Right lobe of liver (tissue), 6 donors: ENCODE measurements at regions not wholly inside any gene's neighbourhood (a gene's known extent, or its start where the extent isn't known, plus 50 kb on each side); places are given as distances from the start of the nearest gene placed in this dataset.

ENCODE experiments used
- ATAC-seq, 4 donors: fragments of 200-7000 bp; cut with Tn5 transposase; one replicate each; pipeline ENCODE4 v1.9.1; 2020; ENCODE audit warnings: mild to moderate bottlenecking in 4 of 4, moderate library complexity in 4 of 4
- DNase-seq, 3 donors: peaks; one replicate each; pipeline ENCODE4 v3.0.0-alpha.2; 2020
- H3K27ac ChIP-seq, 3 donors: fragments of 200-600 bp; one replicate each; pipeline ENCODE4 v1.8.0; 2022
- H3K27me3 ChIP-seq, 2 donors: fragments of 200-600 bp; one replicate each; pipeline ENCODE4 v1.8.0; 2022
- H3K36me3 ChIP-seq, 4 donors: fragments of 200-600 bp; sonication (generic) in 1 of 4; one replicate each; pipeline versions ENCODE4 v1.5.1 to v1.8.0; 2017 to 2022; ENCODE audit warnings: control low read depth in 1 of 4
- H3K4me1 ChIP-seq, 4 donors: fragments of 200-600 bp; sonication (generic) in 1 of 4; one replicate each; pipeline versions ENCODE4 v1.5.1 to v1.8.0; 2017 to 2022; ENCODE audit warnings: control low read depth in 1 of 4
- H3K4me3 ChIP-seq, 3 donors: fragments of 200-600 bp; one replicate each; pipeline ENCODE4 v1.8.0; 2022
- H3K9me3 ChIP-seq, 4 donors: fragments of 200-600 bp; sonication (generic) in 1 of 4; one replicate each; pipeline versions ENCODE4 v1.5.1 to v1.8.0; 2017 to 2022; ENCODE audit warnings: control low read depth in 1 of 4
- CTCF ChIP-seq, 4 donors: fragments of 200-600 bp in 3 of 4; fragments of 450-650 bp in 1 of 4; IDR thresholded peaks; one replicate each; pipeline versions ENCODE4 v1.5.1 to v1.8.0; 2016 to 2022; ENCODE audit warnings: antibody characterized with exemption in 4 of 4, mild to moderate bottlenecking in 2 of 4
- POLR2A ChIP-seq: fragments of 450-650 bp; IDR thresholded peaks from one replicate; pipeline ENCODE4 v1.6.1; 2017; ENCODE audit warnings: antibody characterized with exemption, mild to moderate bottlenecking
- WGBS: methylation state at CpG from one replicate; pipeline ENCODE4 v1.1.6; 2018; ENCODE audit warnings: low coverage, low lambda C conversion rate; ENCODE audit not compliant: insufficient coverage; ENCODE audit errors: missing lambda C conversion rate; 5-methylcytosine and 5-hydroxymethylcytosine counted together
- intact Hi-C, 2 donors: fragments of 100-400 bp; cut with DNase I; formaldehyde crosslinking; loops; one replicate each; pipeline versions ENCODE4 v1.11.2 to v1.14.1; 2022
- donor health status: DM: no; HTN: yes; CAD: no.
- donor health status: DM: no; HTN: no; CAD: no.
- donor health status: DM: no; HTN: no; CAD: no.
- donor health status: DM: no; HTN: yes; CAD: no.
- donor health status: DM: no; HTN: yes; CAD: no.

- no peak for ATAC-seq
- intact Hi-C loops: no loop called here
- WGBS: 58% methylated on average over 5 of the region's 5 CpGs
These were observed 861.1 kb upstream of the KLHL1 start for GRCh38 chr13:70969321-70969720.

GRCh38 chr13:70967564-70967963, 859.3 kb upstream of the KLHL1 start:
- no peak overlapping the region for H3K4me3 ChIP-seq
- TF ChIP-seq CTCF (IDR thresholded peaks at IDR 0.05) (no peak), POLR2A (no peak)
- ATAC-seq (peak in 1 of 4 donors; percentile 33), DNase-seq (no peak)
- no peaks in the 10 kb centered on the region for H3K4me1 ChIP-seq
- 55% methylated on average over 2 of the region's 9 CpGs for whole genome bisulfite sequencing
- H3K27me3 ChIP-seq: no peaks in the 10 kb centered on the region
- H3K9me3 ChIP-seq: no peaks in the 10 kb centered on the region
- intact Hi-C loops: no loop called here
- no peaks in the 10 kb centered on the region for H3K36me3 ChIP-seq
- no peak overlapping the region for H3K27ac ChIP-seq

More at GRCh38 chr13:70969321-70969720, 861.1 kb upstream of the KLHL1 start:
- TF ChIP-seq CTCF (IDR thresholded peaks at IDR 0.05) (no peak), POLR2A (no peak)
- no peaks in the 10 kb centered on the region for H3K9me3 ChIP-seq
- H3K27ac ChIP-seq: no peak overlapping the region
- H3K36me3 ChIP-seq: no peaks in the 10 kb centered on the region
- H3K4me1 ChIP-seq: no peaks in the 10 kb centered on the region
- no peak for DNase-seq
- no peaks in the 10 kb centered on the region for H3K27me3 ChIP-seq
- no peak overlapping the region for H3K4me3 ChIP-seq

GRCh38 chr13:70964874-70965273, 856.6 kb upstream of the KLHL1 start:
- Histone ChIP-seq H3K4me1 (no peaks in the 10 kb centered on the region), H3K9me3 (no peaks in the 10 kb centered on the region), H3K27ac (no peak overlapping the region), H3K36me3 (no peaks in the 10 kb centered on the region), H3K4me3 (no peak overlapping the region), H3K27me3 (no peaks in the 10 kb centered on the region)
- DNase-seq: no peak
- TF ChIP-seq CTCF (IDR thresholded peaks at IDR 0.05) (no peak), POLR2A (no peak)
- intact Hi-C loops: no loop called here
- no peak for ATAC-seq
- 4% methylated on average over 1 of the region's 1 CpG for WGBS

- ATAC-seq (peak in 2 of 4 donors; percentile 21 to 33), DNase-seq (no peak)
- Histone ChIP-seq H3K9me3 (no peaks in the 10 kb centered on the region), H3K27me3 (no peaks in the 10 kb centered on the region), H3K36me3 (no peaks in the 10 kb centered on the region), H3K4me1 (no peaks in the 10 kb centered on the region), H3K4me3 (no peak overlapping the region), H3K27ac (no peak overlapping the region)
- intact Hi-C loops: no loop called here
- WGBS: 51% methylated on average over 2 of the region's 2 CpGs
- TF ChIP-seq POLR2A: no peak
- TF ChIP-seq CTCF (IDR thresholded peaks at IDR 0.05): peak in 1 of 4 donors; percentile 22
These were observed 855.9 kb upstream of the KLHL1 start for GRCh38 chr13:70964124-70964523.
